ENCODE measurements at regions not wholly inside any gene's neighbourhood (a gene's known extent, or its start where the extent isn't known, plus 50 kb on each side); places are given as distances from the start of the nearest gene placed in this dataset.

DNA sequence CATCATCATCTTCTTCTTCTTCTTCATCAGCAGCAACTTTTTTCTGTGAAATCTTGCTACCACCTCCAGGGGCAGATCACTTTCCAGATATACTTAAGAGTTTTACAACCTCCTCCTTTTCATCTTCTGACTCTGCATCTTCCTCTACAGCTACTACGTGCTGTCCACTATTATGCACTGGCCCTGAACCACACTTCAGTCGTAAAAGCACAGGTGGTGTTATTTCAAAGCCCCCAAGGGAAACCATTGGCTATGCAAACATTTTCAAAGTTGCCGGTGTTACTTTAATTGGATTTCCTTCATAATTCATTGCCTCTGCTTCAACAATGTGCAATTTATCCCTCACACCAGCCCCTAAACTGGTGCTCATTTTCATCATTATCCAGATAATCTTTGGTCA is 75.0 kb downstream of the POLR1D start:
- TF ChIP-seq, protein P1, sequence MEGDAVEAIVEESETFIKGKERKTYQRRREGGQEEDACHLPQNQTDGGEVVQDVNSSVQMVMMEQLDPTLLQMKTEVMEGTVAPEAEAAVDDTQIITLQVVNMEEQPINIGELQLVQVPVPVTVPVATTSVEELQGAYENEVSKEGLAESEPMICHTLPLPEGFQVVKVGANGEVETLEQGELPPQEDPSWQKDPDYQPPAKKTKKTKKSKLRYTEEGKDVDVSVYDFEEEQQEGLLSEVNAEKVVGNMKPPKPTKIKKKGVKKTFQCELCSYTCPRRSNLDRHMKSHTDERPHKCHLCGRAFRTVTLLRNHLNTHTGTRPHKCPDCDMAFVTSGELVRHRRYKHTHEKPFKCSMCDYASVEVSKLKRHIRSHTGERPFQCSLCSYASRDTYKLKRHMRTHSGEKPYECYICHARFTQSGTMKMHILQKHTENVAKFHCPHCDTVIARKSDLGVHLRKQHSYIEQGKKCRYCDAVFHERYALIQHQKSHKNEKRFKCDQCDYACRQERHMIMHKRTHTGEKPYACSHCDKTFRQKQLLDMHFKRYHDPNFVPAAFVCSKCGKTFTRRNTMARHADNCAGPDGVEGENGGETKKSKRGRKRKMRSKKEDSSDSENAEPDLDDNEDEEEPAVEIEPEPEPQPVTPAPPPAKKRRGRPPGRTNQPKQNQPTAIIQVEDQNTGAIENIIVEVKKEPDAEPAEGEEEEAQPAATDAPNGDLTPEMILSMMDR (IDR thresholded peaks at IDR 0.05): no peak
- TF ChIP-seq POLR2A (IDR thresholded peaks at IDR 0.05): no peak
